Rectal smooth muscle tissue (tissue), 1 donor: ENCODE measurements at regions not wholly inside any gene's neighbourhood (a gene's known extent, or its start where the extent isn't known, plus 50 kb on each side); places are given as distances from the start of the nearest gene placed in this dataset.

Experiments used
- H3K27ac ChIP-seq: one replicate; pipeline ENCODE4 v1.7.0; 2013; ENCODE audit warnings: low read depth, low read length, inconsistent platforms
- H3K27me3 ChIP-seq: one replicate; pipeline ENCODE4 v1.7.0; 2013; ENCODE audit warnings: low read length; ENCODE audit not compliant: control insufficient read depth, insufficient read depth
- H3K36me3 ChIP-seq: one replicate; pipeline ENCODE4 v1.7.0; 2013; ENCODE audit warnings: low read length; ENCODE audit not compliant: control insufficient read depth, insufficient read depth
- H3K4me1 ChIP-seq: one replicate; pipeline ENCODE4 v1.7.0; 2013; ENCODE audit warnings: low read length; ENCODE audit not compliant: control insufficient read depth, insufficient read depth
- H3K4me3 ChIP-seq: one replicate; pipeline ENCODE4 v1.7.0; 2013; ENCODE audit warnings: low read length
- H3K9ac ChIP-seq: one replicate; pipeline ENCODE4 v1.7.0; 2013; ENCODE audit warnings: low read length

DNA sequence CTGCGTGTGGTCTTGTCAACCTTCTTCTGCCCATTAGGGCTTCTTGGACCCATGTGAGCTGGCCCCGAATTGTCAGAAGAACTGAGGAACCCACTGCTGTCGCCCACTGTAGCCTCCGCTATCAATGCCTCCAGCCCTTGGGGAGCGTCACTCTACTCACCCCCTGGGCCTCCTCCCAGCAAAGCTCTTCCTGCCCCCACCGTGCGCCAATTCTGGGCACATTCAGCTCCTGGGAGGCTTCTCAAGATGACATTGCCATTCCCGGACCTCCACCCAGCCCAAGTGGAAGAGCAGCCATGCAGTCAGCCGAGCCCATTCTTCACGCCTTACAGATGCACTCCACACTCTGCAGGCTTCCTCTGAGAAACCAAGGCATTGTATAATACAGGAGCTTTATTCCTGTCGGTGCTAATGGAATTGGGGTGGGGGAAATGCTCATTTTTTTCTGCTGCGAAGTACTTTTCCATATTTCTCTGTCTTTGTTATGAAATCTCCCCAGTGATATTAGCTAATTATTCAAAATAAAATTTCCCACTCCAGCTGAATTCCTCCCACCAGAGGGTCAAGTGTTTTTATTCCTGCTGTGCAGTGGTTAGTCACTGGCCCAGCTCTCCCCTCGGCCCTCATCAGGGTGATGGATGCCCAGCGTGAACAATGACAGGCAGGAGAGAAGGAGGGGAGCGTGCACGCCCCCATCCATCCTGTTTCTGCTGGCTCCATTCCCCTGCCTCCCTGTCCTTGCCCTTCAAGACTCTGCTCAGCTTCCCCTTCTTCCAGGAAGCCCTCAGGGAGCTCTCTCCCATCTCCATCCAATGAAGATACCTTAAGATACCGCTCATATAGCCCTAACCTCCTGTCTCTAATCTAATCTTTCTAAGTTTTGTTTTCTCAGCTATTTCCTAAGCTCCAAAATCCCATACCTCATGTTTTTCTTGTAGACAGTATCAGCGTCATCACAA lies 87.7 kb downstream of the C16orf95 start:
- Histone ChIP-seq H3K36me3 (no peaks in the 10 kb centered on the region), H3K4me3 (no peak overlapping the region), H3K27me3 (no peaks in the 10 kb centered on the region), H3K9ac (no peak overlapping the region), H3K4me1 (no peaks in the 10 kb centered on the region), H3K27ac (no peak overlapping the region)

DNA sequence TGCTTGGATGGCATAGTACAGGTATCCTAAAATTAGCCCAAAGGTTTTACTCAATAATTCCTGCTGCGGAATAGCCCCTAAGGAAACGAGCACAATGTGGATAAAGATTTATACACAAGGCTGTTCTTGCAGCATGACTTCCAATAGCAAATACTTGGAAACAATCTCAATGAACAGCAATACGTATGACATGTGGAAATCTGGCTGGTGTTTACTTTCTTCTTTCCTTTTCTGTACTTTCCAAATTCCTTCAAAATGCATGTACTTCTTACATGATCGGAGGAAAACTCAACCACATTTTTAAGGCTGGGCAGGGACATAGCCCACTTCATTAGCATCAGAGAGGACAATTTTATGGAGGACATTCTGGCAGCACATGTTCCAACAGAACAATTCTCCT lies 86.6 kb downstream of the C16orf95 start:
- Histone ChIP-seq H3K4me3 (no peak overlapping the region), H3K27ac (no peak overlapping the region), H3K9ac (no peak overlapping the region), H3K36me3 (no peaks in the 10 kb centered on the region), H3K27me3 (no peaks in the 10 kb centered on the region), H3K4me1 (no peaks in the 10 kb centered on the region)

DNA sequence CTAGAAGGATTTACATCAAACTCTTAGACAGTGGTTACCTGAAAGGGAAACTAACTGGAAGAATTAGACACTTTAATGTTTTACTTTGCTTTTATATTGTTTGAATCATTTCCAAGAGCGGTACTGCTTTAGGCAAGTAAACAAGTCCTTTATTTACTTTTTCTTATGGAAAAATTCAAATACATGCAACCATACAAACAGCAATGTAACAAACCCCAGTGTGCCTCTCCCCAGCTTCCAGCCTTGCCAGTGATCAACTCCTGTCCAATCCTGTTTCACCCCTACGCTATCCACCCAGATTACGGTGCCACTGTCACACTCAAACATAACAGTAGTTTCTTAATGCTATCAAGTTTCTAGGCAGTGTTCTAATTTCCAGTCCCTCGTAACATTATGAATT lies 85.9 kb downstream of the C16orf95 start:
- Histone ChIP-seq H3K4me3 (no peak overlapping the region), H3K9ac (no peak overlapping the region)

DNA sequence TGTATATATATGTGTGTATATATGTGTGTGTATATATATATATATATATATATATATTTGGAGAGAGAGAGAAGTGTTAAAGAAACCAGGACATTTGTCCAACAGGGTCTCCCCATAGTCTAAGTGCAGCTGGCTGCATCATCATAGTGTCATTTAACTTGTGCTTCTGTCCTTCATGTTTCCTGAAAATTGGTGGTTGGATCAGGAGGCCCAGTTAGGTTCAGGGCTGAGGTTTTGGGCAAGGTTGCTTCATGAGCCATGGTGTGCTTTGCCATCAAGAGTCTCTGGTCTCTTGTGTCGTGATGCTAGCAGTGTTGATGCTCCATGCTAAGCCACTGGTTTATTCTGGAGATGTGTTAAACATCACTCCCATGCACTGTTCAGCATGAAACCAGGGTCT lies 85.3 kb downstream of the C16orf95 start:
- Histone ChIP-seq H3K27me3 (no peaks in the 10 kb centered on the region), H3K4me3 (no peak overlapping the region), H3K4me1 (no peaks in the 10 kb centered on the region), H3K9ac (no peak overlapping the region), H3K36me3 (no peaks in the 10 kb centered on the region), H3K27ac (no peak overlapping the region)

More for the DNA sequence above, 85.9 kb downstream of the C16orf95 start:
- no peaks in the 10 kb centered on the region for H3K27me3 ChIP-seq
- H3K36me3 ChIP-seq = no peaks in the 10 kb centered on the region
- no peaks in the 10 kb centered on the region for H3K4me1 ChIP-seq
- no peak overlapping the region for H3K27ac ChIP-seq

DNA sequence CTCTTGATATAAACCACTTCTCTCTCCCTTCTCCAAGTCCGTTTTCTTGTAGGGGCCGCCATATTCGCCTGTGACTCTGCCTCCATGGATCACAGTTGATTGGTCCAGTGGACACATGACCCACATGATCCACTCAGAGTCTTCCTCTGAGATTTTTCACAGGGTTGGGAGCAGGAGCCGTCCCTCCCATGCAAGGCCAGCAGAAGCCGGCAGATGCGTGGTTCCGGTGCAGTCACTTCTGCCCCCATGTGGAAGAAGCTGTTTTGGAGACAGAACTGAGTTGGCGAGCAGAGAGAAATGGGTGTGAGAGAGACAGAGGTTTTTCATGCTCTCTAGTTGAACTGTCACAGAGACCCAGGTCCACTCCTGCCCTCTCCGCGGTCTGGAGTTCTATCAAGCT lies 83.3 kb downstream of the C16orf95 start:
- Histone ChIP-seq H3K27ac (no peak overlapping the region), H3K36me3 (no peaks in the 10 kb centered on the region), H3K9ac (no peak overlapping the region), H3K4me3 (no peak overlapping the region), H3K4me1 (no peaks in the 10 kb centered on the region), H3K27me3 (no peaks in the 10 kb centered on the region)

DNA sequence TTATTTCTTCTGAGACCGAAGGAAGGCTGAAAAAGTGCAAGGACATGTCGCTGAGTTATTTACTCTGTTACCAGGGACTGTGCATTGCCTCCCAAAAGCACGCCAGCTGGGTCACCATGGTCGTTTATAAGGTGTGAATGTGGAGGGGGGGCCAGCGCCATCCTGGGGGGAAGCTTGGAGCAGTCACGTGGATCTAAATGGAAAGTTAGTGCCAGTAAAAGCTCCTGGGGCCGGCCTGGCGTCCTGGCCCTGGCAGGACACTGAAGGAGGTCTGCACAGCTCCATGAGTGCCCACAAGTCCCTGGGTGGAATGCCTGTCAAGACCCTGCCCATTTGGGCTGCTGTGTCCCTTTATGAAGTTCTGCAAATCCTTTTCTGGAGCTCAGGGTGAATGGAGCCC lies 82.6 kb downstream of the C16orf95 start:
- H3K4me3 ChIP-seq = no peak overlapping the region
- no peaks in the 10 kb centered on the region for H3K4me1 ChIP-seq
- H3K27me3 ChIP-seq = no peaks in the 10 kb centered on the region
- no peak overlapping the region for H3K27ac ChIP-seq
- no peaks in the 10 kb centered on the region for H3K36me3 ChIP-seq
- no peak overlapping the region for H3K9ac ChIP-seq

DNA sequence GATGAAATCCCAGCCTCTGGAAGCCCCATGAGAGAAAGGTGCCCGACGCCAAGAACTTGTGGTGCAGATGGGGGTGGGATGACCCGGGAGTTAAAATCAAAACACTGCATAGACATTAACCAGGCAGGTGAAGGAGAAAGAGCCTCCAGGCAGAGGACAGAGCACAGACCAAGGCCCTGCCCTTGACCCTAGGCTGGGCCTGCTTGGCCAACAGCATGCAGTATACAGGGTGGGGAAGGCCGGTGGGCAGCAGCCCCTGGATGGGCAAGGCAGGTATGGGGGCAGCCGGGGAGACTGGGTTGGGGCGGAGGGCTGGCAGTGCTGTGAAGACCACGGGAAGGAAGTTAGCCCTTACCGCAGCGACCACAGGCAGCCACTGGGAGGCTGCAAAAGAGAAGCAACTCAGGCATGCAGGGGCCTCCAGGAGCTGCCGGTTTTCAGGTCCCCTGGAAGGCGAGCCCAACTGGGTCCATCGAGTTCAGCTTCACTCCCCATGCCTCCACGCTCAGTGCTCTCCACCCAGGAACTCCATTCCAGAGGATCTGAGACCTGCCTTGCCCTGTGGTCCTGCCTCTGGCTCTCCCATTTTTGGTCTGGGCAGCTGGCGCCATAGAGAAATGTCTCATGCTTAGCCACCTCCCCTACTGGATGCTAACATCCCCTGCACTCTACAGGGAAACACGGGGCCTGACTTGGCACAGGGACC lies 81.2 kb downstream of the C16orf95 start:
- no peak overlapping the region for H3K27ac ChIP-seq
- H3K9ac ChIP-seq = no peak overlapping the region
- H3K27me3 ChIP-seq = no peaks in the 10 kb centered on the region
- no peak overlapping the region for H3K4me3 ChIP-seq
- no peaks in the 10 kb centered on the region for H3K4me1 ChIP-seq
- no peaks in the 10 kb centered on the region for H3K36me3 ChIP-seq

DNA sequence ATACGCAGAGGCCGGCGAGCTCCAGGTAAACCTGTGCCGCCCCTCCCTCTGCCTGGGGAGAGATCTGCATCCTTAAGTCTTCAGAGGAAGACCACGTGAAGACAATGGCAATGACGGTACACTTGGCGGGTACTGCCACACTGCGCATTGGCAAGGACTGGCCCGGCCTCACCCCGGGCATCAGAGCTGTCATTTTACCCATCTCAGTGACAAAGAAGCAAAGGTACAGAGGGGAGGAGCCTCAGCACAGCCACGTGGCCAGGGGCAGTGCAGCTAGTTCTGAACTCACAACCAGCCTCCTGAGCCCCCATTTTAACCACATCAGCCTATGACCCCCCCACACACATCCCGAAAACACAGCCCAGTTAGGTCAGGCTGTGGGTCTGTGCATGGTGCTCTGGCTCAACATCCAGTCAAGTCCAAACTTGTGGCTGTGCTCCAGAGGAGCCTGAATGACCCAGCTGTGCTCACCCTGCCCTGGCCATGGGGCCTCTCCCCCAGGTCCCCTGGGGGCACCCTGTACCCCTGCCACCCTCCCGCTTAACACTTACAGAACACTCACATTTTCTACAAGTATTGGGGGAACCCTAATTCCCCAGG lies 80.6 kb downstream of the C16orf95 start:
- Histone ChIP-seq H3K4me1 (no peaks in the 10 kb centered on the region), H3K4me3 (no peak overlapping the region), H3K9ac (no peak overlapping the region), H3K27me3 (no peaks in the 10 kb centered on the region), H3K27ac (no peak overlapping the region), H3K36me3 (no peaks in the 10 kb centered on the region)

DNA sequence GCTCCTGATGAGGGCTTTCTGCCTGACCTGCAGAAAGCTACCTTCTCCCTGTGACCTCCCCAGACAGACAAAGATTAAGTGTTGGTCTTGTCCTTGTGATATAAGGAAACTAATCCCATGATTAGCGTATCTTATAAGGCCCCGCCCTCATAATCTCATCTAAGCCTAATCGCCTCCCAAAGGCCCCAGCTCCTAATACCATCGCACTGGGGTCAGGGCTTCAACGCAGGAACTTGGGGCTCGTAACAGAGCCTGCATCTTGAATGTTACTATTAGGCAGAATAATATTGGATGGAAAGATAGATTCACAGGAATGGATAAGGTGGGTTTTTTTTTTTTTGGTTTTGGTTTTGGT lies 78.9 kb downstream of the C16orf95 start:
- Histone ChIP-seq H3K27me3 (peaks cover 2% of the 10 kb centered on the region), H3K36me3 (no peaks in the 10 kb centered on the region), H3K27ac (no peak overlapping the region), H3K4me3 (no peak overlapping the region), H3K9ac (no peak overlapping the region), H3K4me1 (no peaks in the 10 kb centered on the region)

DNA sequence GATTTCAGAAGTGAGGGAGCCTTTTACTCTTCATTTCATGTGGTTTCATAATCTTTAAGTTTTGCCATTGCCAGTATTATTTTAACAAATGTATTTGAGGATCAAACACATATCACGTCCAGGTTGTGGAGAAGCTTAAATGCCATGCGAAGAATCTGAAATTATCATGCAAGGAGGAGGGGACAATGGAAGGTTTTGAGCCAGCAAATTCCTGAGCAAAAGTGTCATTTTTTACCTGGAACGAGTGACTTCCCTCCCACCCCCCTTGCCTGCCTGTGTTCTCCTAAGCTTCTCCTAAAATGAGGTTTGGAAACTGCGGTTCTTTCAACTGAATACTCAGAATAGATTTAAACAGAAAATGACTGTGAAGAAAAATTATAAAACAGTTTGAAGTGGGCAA lies 77.6 kb downstream of the C16orf95 start:
- Histone ChIP-seq H3K36me3 (no peaks in the 10 kb centered on the region), H3K27me3 (peaks cover 2% of the 10 kb centered on the region), H3K9ac (no peak overlapping the region), H3K4me1 (no peaks in the 10 kb centered on the region), H3K4me3 (no peak overlapping the region), H3K27ac (no peak overlapping the region)

DNA sequence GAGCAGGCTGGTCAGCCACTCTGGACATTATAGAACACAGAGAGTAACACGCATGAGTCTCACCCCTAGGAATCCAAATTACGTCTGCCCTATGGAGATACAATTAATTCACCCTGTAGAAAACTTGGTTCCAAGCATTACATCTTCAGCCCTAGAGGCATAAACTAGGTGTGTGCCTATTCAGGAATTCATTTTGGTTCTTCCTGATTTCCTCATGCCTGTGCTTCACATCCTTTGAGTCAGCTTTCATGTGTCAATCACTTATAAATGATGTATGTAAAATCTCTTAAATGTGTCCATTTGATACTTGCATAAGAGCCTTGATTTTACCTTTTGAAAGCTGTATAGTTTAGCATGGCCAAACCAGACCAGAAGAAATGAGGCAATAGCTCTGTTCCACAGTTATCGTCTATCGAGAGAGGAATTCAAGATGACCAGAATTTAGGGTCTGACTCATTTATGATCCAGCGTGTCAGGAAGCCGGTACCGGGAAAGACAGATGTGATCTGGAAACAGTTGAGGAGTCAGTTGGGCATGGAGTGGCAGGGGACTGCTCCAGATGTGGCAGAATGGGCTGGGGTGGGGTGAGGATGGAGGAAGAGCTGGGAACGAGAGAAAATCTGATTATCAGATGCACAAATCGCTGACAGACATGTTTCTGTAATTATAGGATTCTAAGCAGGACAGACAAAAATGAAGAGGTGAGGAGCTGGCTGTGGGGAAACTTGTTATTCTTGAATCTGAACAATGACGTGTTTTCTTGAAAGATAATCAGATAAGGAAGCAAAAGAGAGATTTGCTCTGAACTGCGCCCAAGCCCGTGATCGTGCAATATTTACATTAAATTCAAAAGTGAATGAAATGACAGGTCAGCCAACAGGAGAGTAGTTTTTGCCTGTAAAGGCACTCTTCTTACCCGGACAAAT lies 76.7 kb downstream of the C16orf95 start:
- Histone ChIP-seq H3K27ac (no peak overlapping the region), H3K4me1 (no peaks in the 10 kb centered on the region), H3K36me3 (no peaks in the 10 kb centered on the region), H3K9ac (no peak overlapping the region), H3K27me3 (peaks cover 2% of the 10 kb centered on the region), H3K4me3 (no peak overlapping the region)
